Breast epithelium (tissue), 4 donors: ENCODE measurements at regions not wholly inside any gene's neighbourhood (a gene's known extent, or its start where the extent isn't known, plus 50 kb on each side); places are given as distances from the start of the nearest gene placed in this dataset.

Source experiments
- DNase-seq, 2 donors: peaks; one replicate each; pipeline ENCODE4 v3.0.0-alpha.2; 2019; ENCODE audit warnings: low spot score in 2 of 2
- H3K27ac ChIP-seq, 2 donors: fragments of 200-600 bp; sonication (generic) in 1 of 2; one replicate each; pipeline ENCODE4 v1.5.1; 2016 to 2019; ENCODE audit warnings: mild to moderate bottlenecking in 1 of 2
- H3K27me3 ChIP-seq, 2 donors: fragments of 200-600 bp; sonication (generic) in 1 of 2; one replicate each; pipeline versions ENCODE4 v1.5.1 to v1.6.0; 2017 to 2019; ENCODE audit warnings: control low read depth in 1 of 2, mild to moderate bottlenecking in 1 of 2
- H3K36me3 ChIP-seq: fragments of 200-600 bp; one replicate; pipeline ENCODE4 v1.5.1; 2019
- H3K4me1 ChIP-seq, 2 donors: fragments of 200-600 bp; sonication (generic); one replicate each; pipeline ENCODE4 v1.5.1; 2016 to 2019; ENCODE audit warnings: control low read depth in 1 of 2
- H3K4me3 ChIP-seq, 3 donors: fragments of 200-600 bp; sonication (generic); 1 replicate in 2 of 3; 2 replicates in 1 of 3; pipeline ENCODE4 v1.5.1; 2016 to 2019; ENCODE audit warnings: mild to moderate bottlenecking in 3 of 3, moderate library complexity in 2 of 3
- H3K9me3 ChIP-seq, 2 donors: fragments of 200-600 bp; sonication (generic) in 1 of 2; one replicate each; pipeline ENCODE4 v1.5.1; 2016 to 2019; ENCODE audit warnings: control low read depth in 1 of 2
- CTCF ChIP-seq, 3 donors: fragments of 450-650 bp; IDR thresholded peaks; one replicate each; pipeline ENCODE4 v1.5.1; 2016 to 2017; ENCODE audit warnings: antibody characterized with exemption in 3 of 3, mild to moderate bottlenecking in 3 of 3, moderate library complexity in 3 of 3
- POLR2A ChIP-seq: fragments of 450-650 bp; IDR thresholded peaks from one replicate; pipeline ENCODE4 v1.6.1; 2016; ENCODE audit warnings: antibody characterized with exemption, mild to moderate bottlenecking, moderate library complexity
- POLR2AphosphoS5 ChIP-seq, 3 donors: sonication (generic); formaldehyde crosslinking; IDR thresholded peaks; one replicate each; pipeline ENCODE4 v1.6.1; 2017; ENCODE audit warnings: antibody characterized with exemption in 3 of 3
- intact Hi-C: fragments of 100-400 bp; cut with DNase I; formaldehyde crosslinking; loops from one replicate; pipeline ENCODE4 v1.15.1; 2023; ENCODE audit warnings: low total_unique reads

- DNase-seq = no peak
- TF ChIP-seq POLR2AphosphoS5 (IDR thresholded peaks at IDR 0.05) = no peak
- no peak for TF ChIP-seq CTCF (IDR thresholded peaks at IDR 0.05)
- no peak for TF ChIP-seq POLR2A
- Histone ChIP-seq H3K27ac (peak overlapping the region in 1 of 2 donors; percentile 50), H3K27me3 (no peaks in the 10 kb centered on the region), H3K4me1 (no peaks in the 10 kb centered on the region), H3K36me3 (no peaks in the 10 kb centered on the region), H3K9me3 (no peaks in the 10 kb centered on the region), H3K4me3 (no peak overlapping the region)
- intact Hi-C loops = no loop called here
These were observed 162.2 kb upstream of the STK32A start for GRCh38 chr5:147072622-147073021.

- no peak for TF ChIP-seq CTCF (IDR thresholded peaks at IDR 0.05)
- TF ChIP-seq POLR2AphosphoS5 (IDR thresholded peaks at IDR 0.05) = no peak
- TF ChIP-seq POLR2A = no peak
- H3K9me3 ChIP-seq = no peaks in the 10 kb centered on the region
- H3K27me3 ChIP-seq = no peaks in the 10 kb centered on the region
- no peak for DNase-seq
- H3K27ac ChIP-seq = peak overlapping the region in 1 of 2 donors; percentile 50
- H3K36me3 ChIP-seq = no peaks in the 10 kb centered on the region
- no peaks in the 10 kb centered on the region for H3K4me1 ChIP-seq
- intact Hi-C loops = no loop called here
- H3K4me3 ChIP-seq = no peak overlapping the region
These were observed 161.7 kb upstream of the STK32A start for GRCh38 chr5:147073098-147073497.

GRCh38 chr5:147075187-147075586 lies 159.6 kb upstream of the STK32A start:
- Histone ChIP-seq H3K36me3 (no peaks in the 10 kb centered on the region), H3K4me1 (no peaks in the 10 kb centered on the region), H3K27me3 (no peaks in the 10 kb centered on the region), H3K9me3 (no peaks in the 10 kb centered on the region), H3K27ac (no peak overlapping the region), H3K4me3 (no peak overlapping the region)
- intact Hi-C loops = no loop called here
- no peak for DNase-seq
- TF ChIP-seq CTCF (IDR thresholded peaks at IDR 0.05) (no peak), POLR2AphosphoS5 (IDR thresholded peaks at IDR 0.05) (no peak)

GRCh38 chr5:147080391-147080790 lies 154.4 kb upstream of the STK32A start:
- Histone ChIP-seq H3K27me3 (no peaks in the 10 kb centered on the region), H3K4me3 (no peak overlapping the region), H3K9me3 (no peaks in the 10 kb centered on the region), H3K27ac (no peak overlapping the region), H3K36me3 (no peaks in the 10 kb centered on the region), H3K4me1 (no peaks in the 10 kb centered on the region)
- intact Hi-C loops = no loop called here
- no peak for TF ChIP-seq POLR2AphosphoS5 (IDR thresholded peaks at IDR 0.05)
- no peak for TF ChIP-seq POLR2A
- no peak for TF ChIP-seq CTCF (IDR thresholded peaks at IDR 0.05)
- DNase-seq = no peak

- DNase-seq = no peak
- intact Hi-C loops = no loop called here
- H3K4me3 ChIP-seq = no peak overlapping the region
These were observed 153.5 kb upstream of the STK32A start for GRCh38 chr5:147081311-147081764.

More at GRCh38 chr5:147081311-147081764, 153.5 kb upstream of the STK32A start:
- Histone ChIP-seq H3K9me3 (no peaks in the 10 kb centered on the region), H3K27ac (no peak overlapping the region), H3K4me1 (no peaks in the 10 kb centered on the region), H3K36me3 (no peaks in the 10 kb centered on the region), H3K27me3 (no peaks in the 10 kb centered on the region)
- TF ChIP-seq CTCF (IDR thresholded peaks at IDR 0.05) = no peak
- TF ChIP-seq POLR2A = no peak
- TF ChIP-seq POLR2AphosphoS5 (IDR thresholded peaks at IDR 0.05) = no peak
